GM12878 (cell line): ENCODE measurements at regions not wholly inside any gene's neighbourhood (a gene's known extent, or its start where the extent isn't known, plus 50 kb on each side); places are given as distances from the start of the nearest gene placed in this dataset.

ENCODE experiments used
- ATAC-seq: fragments of 200-7000 bp; cut with Tn5 transposase; 3 replicates; pipeline ENCODE4 v1.9.1; 2020; ENCODE audit warnings: mild to moderate bottlenecking, moderate library complexity
- BruUV-seq: library from RNA; stranded (reverse); fragments of 400-500 nt; replicated peaks from 2 replicates; lab custom pipeline; 2021; lab: Mats Ljungman, UMichigan
- CTCF ChIA-PET: fragments of 300-600 bp; sonication (Branson Sonifier 250); formaldehyde crosslinking; extraction: SDS; loops from one replicate; lab custom pipeline; 2021; ENCODE audit warnings: inconsistent platforms; lab: Yijun Ruan, JAX
- POLR2A ChIA-PET: fragments of 350-600 bp; formaldehyde crosslinking; extraction: SDS; loops from one replicate; lab custom pipeline; 2021; ENCODE audit warnings: inconsistent platforms; lab: Charles Lee
- RAD21 ChIA-PET: fragments of 300-600 bp; sonication (Branson Sonifier 250); formaldehyde crosslinking; loops from one replicate; lab custom pipeline; 2023; ENCODE audit warnings: antibody characterized with exemption; ENCODE audit not compliant: unreplicated experiment; lab: Charles Lee
- SMC1A ChIA-PET: fragments of 300-600 bp; sonication (Branson Sonifier 250); formaldehyde crosslinking; loops from one replicate; lab custom pipeline; 2023; ENCODE audit not compliant: unreplicated experiment, uncharacterized antibody; lab: Charles Lee
- DNase-seq: peaks from one replicate; pipeline ENCODE4 v3.0.0-alpha.2; 2011; ENCODE audit warnings: low read depth, low spot score
- FAIRE-seq: peaks from 3 replicates; lab custom pipeline; 2011; peaks lifted over from hg19 to GRCh38; lab: Jason Lieb, UNC
- H2AFZ ChIP-seq: 2 replicates; pipeline ENCODE4 v1.6.0; 2011; ENCODE audit warnings: low read depth, low read length, control low read depth; ENCODE audit not compliant: control insufficient read depth
- H3K27ac ChIP-seq: 2 replicates; pipeline ENCODE4 v1.5.1; 2011; ENCODE audit warnings: control low read depth; ENCODE audit not compliant: control insufficient read depth, insufficient read depth
- H3K27me3 ChIP-seq, 2 experiments: replicated peaks in 1 of 2; 2 replicates each; pipeline versions ENCODE4 v1.6.0 to v1.6.1; 2011; ENCODE audit warnings: low read length in 1 of 2; ENCODE audit not compliant: control insufficient read depth in 2 of 2, insufficient read depth in 2 of 2
- H3K36me3 ChIP-seq, 2 experiments: 2 replicates each; pipeline ENCODE4 v1.5.1; 2011; ENCODE audit warnings: low read length in 1 of 2; ENCODE audit not compliant: control insufficient read depth in 2 of 2, insufficient read depth in 2 of 2
- H3K4me1 ChIP-seq: 2 replicates; pipeline ENCODE4 v1.6.1; 2011; ENCODE audit warnings: mild to moderate bottlenecking, low read length, moderate library complexity, mixed read lengths; ENCODE audit not compliant: control insufficient read depth, insufficient read depth
- H3K4me2 ChIP-seq: 2 replicates; pipeline ENCODE4 v1.6.0; 2011; ENCODE audit warnings: control low read depth; ENCODE audit not compliant: control insufficient read depth, insufficient read depth
- H3K4me3 ChIP-seq: fragments of 200-600 bp; sonication (generic); 2 replicates; pipeline ENCODE4 v1.5.1; 2016
- H3K79me2 ChIP-seq: 2 replicates; pipeline ENCODE4 v1.6.0; 2011; ENCODE audit warnings: low read length; ENCODE audit not compliant: control insufficient read depth, insufficient read depth
- H3K9ac ChIP-seq: 2 replicates; pipeline ENCODE4 v1.8.0; 2011; ENCODE audit warnings: low read length, control low read depth, mixed read lengths; ENCODE audit not compliant: control insufficient read depth, insufficient read depth
- H3K9me3 ChIP-seq: replicated peaks from 3 replicates; pipeline ENCODE4 v1.5.1; 2011; ENCODE audit warnings: mild to moderate bottlenecking, low read length; ENCODE audit not compliant: control insufficient read depth, insufficient read depth
- H4K20me1 ChIP-seq: 2 replicates; pipeline ENCODE4 v1.6.0; 2011; ENCODE audit not compliant: control insufficient read depth, insufficient read depth
- CEBPB ChIP-seq, 2 experiments: fragments of 150-350 bp in 1 of 2; IDR thresholded peaks; 2 replicates each; pipeline ENCODE4 v1.6.1; 2012 to 2014; ENCODE audit warnings: low read depth in 2 of 2, low read length in 2 of 2, borderline replicate concordance in 1 of 2, inconsistent platforms in 1 of 2
- CUX1 ChIP-seq: IDR thresholded peaks from 2 replicates; pipeline ENCODE4 v1.6.1; 2012; ENCODE audit warnings: improper control_type of control experiment, low read depth, low read length; ENCODE audit not compliant: insufficient replicate concordance
- ELK1 ChIP-seq: IDR thresholded peaks from 2 replicates; pipeline ENCODE4 v1.6.1; 2012; ENCODE audit warnings: low read depth, low read length, improper control_type of control experiment
- MLLT1 ChIP-seq: fragments of 450-650 bp; IDR thresholded peaks from 2 replicates; pipeline ENCODE4 v1.6.1; 2016; ENCODE audit warnings: mild to moderate bottlenecking
- NBN ChIP-seq: fragments of 450-650 bp; IDR thresholded peaks from 2 replicates; pipeline ENCODE4 v1.6.1; 2016
- RCOR1 ChIP-seq: conservative IDR thresholded peaks from 2 replicates; pipeline ENCODE4 v1.6.1; 2012; ENCODE audit warnings: low read depth, low read length, improper control_type of control experiment
- TCF3 ChIP-seq: IDR thresholded peaks from 2 replicates; pipeline ENCODE4 v1.6.1; 2012; ENCODE audit warnings: low read depth, mild to moderate bottlenecking, low read length, borderline replicate concordance; ENCODE audit not compliant: insufficient read depth
- ZBTB40 ChIP-seq: fragments of 450-650 bp; IDR thresholded peaks from 2 replicates; pipeline ENCODE4 v1.6.1; 2016; ENCODE audit warnings: mild to moderate bottlenecking, moderate library complexity, borderline replicate concordance
- WGBS: methylation state at CpG from one replicate; pipeline ENCODE4 v1.1.6; 2016; ENCODE audit warnings: low lambda C conversion rate; ENCODE audit not compliant: insufficient replicate concordance, insufficient coverage; ENCODE audit errors: missing lambda C conversion rate; 5-methylcytosine and 5-hydroxymethylcytosine counted together
- in situ Hi-C: fragments of 300-500 bp; cut with MboI; formaldehyde crosslinking; loops from 9 replicates; pipeline ENCODE4 v1.14.3; 2018; ENCODE audit warnings: mixed read lengths
- intact Hi-C: fragments of 100-400 bp; cut with micrococcal nuclease; formaldehyde crosslinking; loops from one replicate; pipeline ENCODE4 v1.14.2; 2022; ENCODE audit not compliant: unreplicated experiment

GRCh38 chr21:35682904-35683549 is 377.3 kb downstream of the SETD4 start (continued):
- no peak for TF ChIP-seq ZBTB40
- TF ChIP-seq, all 136 proteins: peak for 0

GRCh38 chr21:35681946-35682345 is 378.4 kb downstream of the SETD4 start:
- FAIRE-seq (no peak), DNase-seq (no peak), ATAC-seq (no peak)
- Histone ChIP-seq H3K9ac (no peak overlapping the region), H3K4me3 (no peak overlapping the region), H3K4me2 (no peak overlapping the region), H3K27ac (no peak overlapping the region), H3K27me3 (no peaks in the 10 kb centered on the region), H3K4me1 (no peaks in the 10 kb centered on the region), H4K20me1 (no peaks in the 10 kb centered on the region), H3K79me2 (no peaks in the 10 kb centered on the region), H2AFZ (no peak overlapping the region), H3K9me3 (no peaks in the 10 kb centered on the region), H3K36me3 (no peaks in the 10 kb centered on the region)
- in situ Hi-C loops = no loop called here
- ChIA-PET SMC1A (interaction anchor here (0.7 kb wide), 1 partner anchor 294 kb away, joined by 5 read pairs; no protein-coding TSS in a partner anchor), CTCF (no interaction called here), RAD21 (no interaction called here), POLR2A (no interaction called here)
- 37% methylated on average over 7 of the region's 7 CpGs for WGBS
- intact Hi-C loops = no loop called here
- no TSS peak for BruUV-seq
- TF ChIP-seq ELK1 = no peak
- no peak for TF ChIP-seq CUX1
- TF ChIP-seq NBN = no peak
- TF ChIP-seq RCOR1 = no peak
- TF ChIP-seq TCF3 = no peak
- no peak for TF ChIP-seq CEBPB (IDR thresholded peaks at IDR 0.05; ENCODE audit: borderline replicate concordance in 1 of 2, low read depth in 2 of 2, low read length in 2 of 2)
- TF ChIP-seq MLLT1 = no peak
